ENCODE measurements at regions not wholly inside any gene's neighbourhood (a gene's known extent, or its start where the extent isn't known, plus 50 kb on each side); places are given as distances from the start of the nearest gene placed in this dataset.

GRCh38 chr16:86151239-86151851, 252.4 kb downstream of the IRF8 start:
- DNase-seq (ENCODE audit: low spot score) = no peak

GRCh38 chr16:86156155-86156554, 257.2 kb downstream of the IRF8 start:
- no peak for DNase-seq (ENCODE audit: low spot score)

- DNase-seq (ENCODE audit: low spot score) = no peak
Observed at GRCh38 chr16:86157616-86158247, 258.8 kb downstream of the IRF8 start.

DNA sequence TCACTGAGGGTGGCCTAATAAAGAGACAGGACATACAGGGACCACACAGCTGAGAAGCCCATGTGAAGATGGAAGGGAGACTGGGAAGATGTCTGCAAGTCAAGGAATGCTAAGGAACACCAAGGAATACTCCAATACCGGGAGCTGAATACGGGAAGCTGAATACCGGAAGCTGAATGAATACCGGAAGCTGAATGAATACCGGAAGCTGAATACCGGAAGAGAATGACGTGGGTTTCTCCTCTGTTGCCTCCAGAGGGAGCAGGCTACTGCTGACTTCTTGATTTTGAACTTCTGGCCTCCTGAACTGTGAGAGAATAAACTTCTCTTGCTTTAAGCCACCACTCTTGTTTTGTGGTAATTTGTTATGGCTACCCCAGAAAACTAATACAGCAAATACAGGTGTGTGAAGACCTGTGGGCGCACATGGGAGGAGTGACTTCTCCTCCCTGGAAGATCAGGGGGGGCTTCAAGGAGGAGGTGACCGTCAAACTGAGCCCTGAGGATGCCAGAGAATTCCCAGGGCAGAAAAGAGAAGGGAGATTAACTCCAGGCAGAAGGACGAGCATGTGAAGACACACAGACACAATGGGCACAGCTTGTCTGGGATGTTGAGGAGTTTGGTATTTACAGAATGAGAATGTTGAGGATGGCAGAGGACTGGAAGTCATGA, 259.9 kb downstream of the IRF8 start:
- peak; percentile 55 for DNase-seq (ENCODE audit: low spot score)

- DNase-seq (ENCODE audit: low spot score) = no peak
Observed at GRCh38 chr16:86165479-86165878, 266.5 kb downstream of the IRF8 start.

DNA sequence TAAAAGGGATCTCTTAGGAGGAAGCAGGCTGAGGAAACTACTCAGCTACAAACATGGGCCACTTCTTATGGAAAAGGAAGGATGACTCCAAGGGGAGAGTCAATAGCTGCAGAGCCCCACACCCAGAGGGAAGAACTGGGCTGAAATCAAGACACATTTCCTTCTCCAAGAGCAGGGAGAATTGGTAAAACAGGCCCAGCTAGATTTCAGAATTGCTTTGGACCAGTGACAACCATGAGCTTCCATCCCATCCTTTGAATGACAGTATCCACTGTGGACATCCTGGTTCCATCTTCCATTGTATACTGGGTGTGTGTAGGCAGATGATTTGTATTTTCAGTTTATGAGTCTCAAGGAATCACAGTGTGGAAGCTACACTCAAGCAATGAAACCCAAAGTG, 267.5 kb downstream of the IRF8 start:
- DNase-seq (ENCODE audit: low spot score) = no peak

DNA sequence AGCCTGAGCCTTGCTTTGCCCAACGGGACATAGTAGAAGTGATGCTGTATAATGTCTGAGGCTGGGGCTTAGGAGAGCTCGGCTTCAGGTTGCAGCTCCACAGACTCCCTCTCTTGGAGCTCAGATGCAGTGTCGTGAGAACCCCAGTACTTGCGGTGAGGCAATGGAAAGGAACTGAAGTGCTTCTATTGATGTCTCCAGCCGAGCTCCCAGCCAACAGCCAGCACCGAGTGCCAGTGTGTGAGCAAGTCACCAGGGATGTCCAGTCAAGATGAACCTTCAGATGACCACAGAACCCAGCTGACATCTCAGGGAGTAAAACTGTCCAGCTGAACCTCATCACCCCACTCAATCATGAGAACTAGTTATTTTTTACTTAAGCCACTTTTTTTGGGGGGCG, 268.1 kb downstream of the IRF8 start:
- no peak for DNase-seq (ENCODE audit: low spot score)

DNA sequence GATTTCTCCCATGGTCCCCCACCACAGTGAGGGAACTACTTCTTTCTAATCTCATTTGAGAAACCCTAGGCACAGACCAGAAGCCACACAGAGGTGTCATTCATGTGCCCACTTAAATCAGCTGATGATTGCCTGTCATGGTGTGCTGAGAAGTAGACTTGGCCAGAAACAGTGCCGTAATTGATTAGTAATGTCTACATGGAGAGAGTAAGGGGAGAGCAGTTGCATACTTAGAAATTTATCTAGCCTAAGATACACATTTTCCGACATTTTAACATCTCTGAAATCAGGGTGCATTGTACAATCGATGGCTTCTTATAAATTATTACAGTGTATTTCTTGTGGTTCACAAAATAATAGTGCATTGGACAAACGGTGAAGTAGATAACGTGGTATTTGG, 271.8 kb downstream of the IRF8 start:
- DNase-seq (ENCODE audit: low spot score) = no peak

- no peak for DNase-seq (ENCODE audit: low spot score)
Observed at GRCh38 chr16:86171329-86171728, 272.4 kb downstream of the IRF8 start.

DNA sequence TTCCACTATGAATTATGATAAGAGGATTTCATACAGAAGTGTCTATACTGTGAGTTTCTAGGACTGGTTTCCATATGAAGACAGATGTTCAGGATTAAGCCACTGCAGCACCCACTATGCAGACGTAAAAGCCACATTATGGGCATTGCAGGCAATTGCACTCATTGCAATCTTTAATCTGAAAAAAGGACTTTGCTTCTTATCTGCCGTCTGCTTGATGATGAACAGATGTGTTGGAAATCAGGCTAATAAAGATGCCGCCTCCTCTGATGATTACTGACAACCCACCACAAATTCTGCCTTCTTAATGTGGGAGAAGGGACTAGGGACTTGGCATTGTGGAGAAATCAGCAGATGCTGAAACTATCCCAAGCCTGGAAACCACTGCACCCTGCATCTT, 276.9 kb downstream of the IRF8 start:
- no peak for DNase-seq (ENCODE audit: low spot score)

DNA sequence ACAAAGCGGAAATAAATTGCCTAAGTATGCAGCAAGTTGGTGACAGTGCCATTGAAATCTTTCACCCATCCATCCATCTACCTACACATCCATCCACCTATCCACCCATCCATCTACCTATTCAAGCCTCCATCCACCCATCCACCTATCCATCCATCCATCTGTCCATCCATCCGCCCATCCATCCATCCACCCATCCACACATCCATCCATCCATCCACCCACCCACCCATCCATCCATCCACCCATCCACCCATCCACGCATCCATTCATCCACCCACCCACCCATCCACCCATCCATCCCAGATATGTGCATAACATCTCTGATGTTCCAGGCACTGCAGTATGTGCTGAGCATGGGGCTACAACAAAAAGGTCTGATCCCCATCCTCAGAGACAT, 277.5 kb downstream of the IRF8 start:
- no peak for DNase-seq (ENCODE audit: low spot score)

- DNase-seq (ENCODE audit: low spot score) = no peak
Observed at GRCh38 chr16:86180244-86180643, 281.3 kb downstream of the IRF8 start.

DNA sequence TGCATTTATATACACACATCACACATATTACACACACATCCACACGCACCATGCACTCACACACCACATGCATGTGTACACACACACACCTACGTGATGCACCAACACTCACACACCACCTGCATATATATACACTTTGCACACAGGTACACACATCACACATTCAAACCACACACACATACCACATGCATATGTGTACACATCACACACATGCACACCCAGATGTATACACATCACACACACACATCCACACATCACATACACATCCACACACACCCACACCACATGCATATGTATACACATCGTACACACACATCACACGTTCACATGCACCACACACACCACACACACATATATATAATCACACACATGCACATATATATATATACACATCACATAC, 281.8 kb downstream of the IRF8 start:
- no peak for DNase-seq (ENCODE audit: low spot score)

GRCh38 chr16:86181526-86181925, 282.6 kb downstream of the IRF8 start:
- no peak for DNase-seq (ENCODE audit: low spot score)

- DNase-seq (ENCODE audit: low spot score) = no peak
Observed at GRCh38 chr16:86184185-86184584, 285.2 kb downstream of the IRF8 start.

DNA sequence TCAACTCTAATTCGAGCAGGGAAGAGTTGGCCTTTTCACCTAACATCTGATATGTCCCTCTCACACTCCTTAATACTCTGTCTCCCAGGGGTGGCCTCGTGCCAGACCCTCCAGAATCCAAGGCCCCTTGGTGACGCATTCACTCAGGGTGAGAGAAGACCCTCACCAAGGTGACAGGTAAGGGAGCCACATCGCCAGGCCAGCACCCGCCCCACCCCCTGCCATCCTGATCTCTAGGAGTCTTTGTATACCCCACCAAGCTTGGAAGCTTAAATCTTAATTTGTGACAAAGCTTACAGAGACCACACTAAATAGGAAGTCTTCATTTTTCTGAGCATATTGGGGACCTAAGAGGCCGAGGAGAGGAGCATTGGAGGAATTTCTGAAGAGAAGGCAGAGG, 286.1 kb downstream of the IRF8 start:
- no peak for DNase-seq (ENCODE audit: low spot score)

DNA sequence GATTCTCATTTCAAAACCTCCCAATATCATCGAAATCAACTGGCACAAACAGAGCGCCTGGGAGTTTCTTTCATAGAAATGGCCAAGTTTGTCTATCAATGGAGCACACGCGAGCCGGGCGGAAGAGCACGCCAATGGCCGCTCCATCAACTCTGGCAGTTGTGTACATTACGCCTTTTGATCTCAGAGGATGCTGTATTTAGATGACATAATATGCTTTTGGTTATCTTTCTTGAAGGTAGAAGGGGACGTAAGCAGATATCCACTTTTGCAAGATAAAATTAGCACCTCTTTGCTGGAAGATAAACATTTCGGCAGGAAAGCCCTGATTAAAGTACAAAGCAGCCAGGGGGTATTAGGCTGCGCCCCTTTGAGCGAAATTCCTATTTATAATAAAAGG, 287.4 kb downstream of the IRF8 start:
- DNase-seq (ENCODE audit: low spot score) = no peak

DNA sequence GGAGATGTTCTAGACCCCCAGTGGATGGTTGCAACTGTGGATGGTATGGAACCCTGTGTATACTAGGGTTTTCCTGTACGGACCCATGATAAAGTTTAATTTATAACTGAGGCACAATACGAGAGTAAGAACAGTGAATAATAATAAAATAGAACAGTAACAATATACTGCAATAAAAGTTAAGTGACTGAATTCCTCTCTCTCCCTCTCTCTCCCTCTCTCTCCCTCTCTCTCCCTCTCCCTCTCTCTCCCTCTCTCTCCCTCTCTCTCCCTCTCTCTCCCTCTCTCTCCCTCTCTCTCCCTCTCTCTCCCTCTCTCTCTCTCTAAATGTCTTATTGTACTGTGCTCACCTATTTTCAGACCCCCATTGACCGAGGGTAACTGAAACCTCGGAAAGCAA, 291.0 kb downstream of the IRF8 start:
- DNase-seq (ENCODE audit: low spot score) = no peak

DNA sequence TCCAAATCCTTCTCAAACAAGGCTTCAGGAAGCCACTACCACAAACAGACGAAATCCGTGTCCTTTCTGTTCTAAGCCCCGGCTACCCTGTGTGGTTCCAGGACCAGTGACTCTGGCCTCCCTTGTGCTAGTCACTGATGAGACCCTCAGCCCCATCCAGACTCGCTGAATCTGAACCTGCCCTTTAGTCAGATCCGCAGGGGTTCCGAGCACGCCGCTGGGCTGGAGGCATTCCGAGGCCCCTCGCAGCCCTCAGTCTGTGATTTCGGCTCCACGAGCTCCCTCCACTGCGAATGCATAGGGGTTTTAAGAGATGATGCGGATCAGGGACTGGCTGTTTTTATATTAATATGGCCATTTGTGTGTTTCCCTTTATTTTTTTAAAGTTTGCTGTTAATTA, 292.7 kb downstream of the IRF8 start:
- DNase-seq (ENCODE audit: low spot score) = no peak

DNA sequence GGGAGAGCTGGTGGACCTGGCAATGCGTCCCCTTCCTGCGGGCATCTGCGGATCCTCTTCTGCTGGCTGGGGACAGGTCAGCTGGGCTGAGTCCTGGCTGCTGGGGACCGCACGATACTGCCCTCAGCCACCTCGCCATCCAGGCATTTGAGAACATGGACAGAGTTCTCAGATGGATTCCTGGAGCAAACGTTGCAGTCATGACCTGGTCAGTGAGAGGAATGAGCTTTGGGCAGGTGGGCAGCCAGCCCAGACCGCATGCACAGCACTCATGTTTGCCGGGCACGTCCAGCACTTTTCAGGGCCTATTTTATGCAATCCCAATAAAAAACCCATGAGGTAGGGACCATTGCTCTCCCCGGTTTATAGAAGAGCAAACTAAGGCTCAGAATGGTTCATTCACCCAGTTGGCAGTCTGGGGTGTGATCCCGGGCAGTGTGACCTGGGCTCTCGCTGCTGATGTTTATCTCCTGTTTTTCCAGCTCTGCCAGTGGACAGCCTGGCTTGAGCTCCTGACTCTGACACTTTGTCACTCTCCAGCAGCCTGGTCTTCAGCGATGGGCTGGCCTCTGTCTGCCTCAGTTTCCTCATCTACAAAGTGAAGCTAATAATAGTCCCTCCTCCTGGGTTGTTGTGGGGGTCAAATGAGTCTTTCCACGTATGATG, 294.7 kb downstream of the IRF8 start:
- no peak for DNase-seq (ENCODE audit: low spot score)

DNA sequence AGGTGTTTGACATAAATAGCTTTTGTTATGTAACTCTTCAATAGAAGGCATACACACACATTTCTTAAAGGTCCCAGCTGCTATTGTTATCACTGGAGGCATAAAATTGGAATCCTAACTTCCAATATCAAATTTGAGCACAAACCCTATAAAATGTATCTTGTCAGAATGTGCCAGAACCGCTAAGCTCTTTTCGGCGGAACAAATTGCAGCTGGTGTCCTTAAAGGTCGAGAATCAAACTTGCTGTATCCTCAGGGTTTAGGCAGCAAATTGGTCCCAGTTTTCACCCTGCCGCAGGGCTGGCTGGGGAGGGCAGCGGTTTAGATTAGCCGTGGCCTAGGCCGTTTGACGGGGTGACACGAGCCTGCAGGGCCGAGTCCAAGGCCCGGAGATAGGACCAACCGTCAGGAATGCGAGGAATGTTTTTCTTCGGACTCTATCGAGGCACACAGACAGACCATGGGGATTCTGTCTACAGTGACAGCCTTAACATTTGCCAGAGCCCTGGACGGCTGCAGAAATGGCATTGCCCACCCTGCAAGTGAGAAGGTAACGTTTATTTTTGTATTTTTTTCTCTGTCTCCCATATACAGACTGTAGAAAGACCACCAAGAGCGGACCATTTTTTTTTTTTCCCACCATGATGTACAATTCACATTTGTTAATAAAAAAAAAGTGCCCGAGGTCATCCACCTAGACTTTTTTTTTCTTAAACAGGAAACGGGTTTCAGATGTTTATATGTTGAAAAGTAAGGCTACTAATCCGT, 297.1 kb downstream of the IRF8 start:
- no peak for DNase-seq (ENCODE audit: low spot score)

- no peak for DNase-seq (ENCODE audit: low spot score)
Observed at GRCh38 chr16:86196687-86197391, 297.9 kb downstream of the IRF8 start.
